RWPE1 (cell line): ENCODE measurements at regions not wholly inside any gene's neighbourhood (a gene's known extent, or its start where the extent isn't known, plus 50 kb on each side); places are given as distances from the start of the nearest gene placed in this dataset.
"Not testable (repeated sequence)": the region's sequence is repeated elsewhere in the genome, so short reads cannot be mapped to it uniquely, and the experiment has no call there.

ENCODE experiments used
- CTCF ChIA-PET: fragments of 350-600 bp; sonication (Branson Sonifier 250); formaldehyde crosslinking; extraction: SDS; loops from one replicate; lab custom pipeline; 2021; lab: Yijun Ruan, JAX
- POLR2A ChIA-PET: fragments of 400-600 bp; formaldehyde crosslinking; extraction: SDS; loops from one replicate; lab custom pipeline; 2020; ENCODE audit warnings: antibody characterized with exemption; ENCODE audit not compliant: low non-redundant PET; lab: Yijun Ruan, JAX
- DNase-seq: peaks from one replicate; pipeline ENCODE4 v3.0.0; 2012; ENCODE audit warnings: low spot score
- H3K27ac ChIP-seq: fragments of 450-650 bp; 2 replicates; pipeline ENCODE4 v1.5.1; 2017
- TF ChIP-seq, protein P1 (sequence below): fragments of 450-650 bp; conservative IDR thresholded peaks from 2 replicates; pipeline ENCODE4 v1.5.1; 2017; ENCODE audit warnings: low read depth, mild to moderate bottlenecking

GRCh38 chr4:32700838-32701237 lies 1980.7 kb downstream of the PCDH7 start:
- no peak for DNase-seq
- ChIA-PET CTCF (no interaction called here), POLR2A (no interaction called here)
- H3K27ac ChIP-seq = no peak overlapping the region
- TF ChIP-seq, protein P1, sequence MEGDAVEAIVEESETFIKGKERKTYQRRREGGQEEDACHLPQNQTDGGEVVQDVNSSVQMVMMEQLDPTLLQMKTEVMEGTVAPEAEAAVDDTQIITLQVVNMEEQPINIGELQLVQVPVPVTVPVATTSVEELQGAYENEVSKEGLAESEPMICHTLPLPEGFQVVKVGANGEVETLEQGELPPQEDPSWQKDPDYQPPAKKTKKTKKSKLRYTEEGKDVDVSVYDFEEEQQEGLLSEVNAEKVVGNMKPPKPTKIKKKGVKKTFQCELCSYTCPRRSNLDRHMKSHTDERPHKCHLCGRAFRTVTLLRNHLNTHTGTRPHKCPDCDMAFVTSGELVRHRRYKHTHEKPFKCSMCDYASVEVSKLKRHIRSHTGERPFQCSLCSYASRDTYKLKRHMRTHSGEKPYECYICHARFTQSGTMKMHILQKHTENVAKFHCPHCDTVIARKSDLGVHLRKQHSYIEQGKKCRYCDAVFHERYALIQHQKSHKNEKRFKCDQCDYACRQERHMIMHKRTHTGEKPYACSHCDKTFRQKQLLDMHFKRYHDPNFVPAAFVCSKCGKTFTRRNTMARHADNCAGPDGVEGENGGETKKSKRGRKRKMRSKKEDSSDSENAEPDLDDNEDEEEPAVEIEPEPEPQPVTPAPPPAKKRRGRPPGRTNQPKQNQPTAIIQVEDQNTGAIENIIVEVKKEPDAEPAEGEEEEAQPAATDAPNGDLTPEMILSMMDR = no peak

DNA sequence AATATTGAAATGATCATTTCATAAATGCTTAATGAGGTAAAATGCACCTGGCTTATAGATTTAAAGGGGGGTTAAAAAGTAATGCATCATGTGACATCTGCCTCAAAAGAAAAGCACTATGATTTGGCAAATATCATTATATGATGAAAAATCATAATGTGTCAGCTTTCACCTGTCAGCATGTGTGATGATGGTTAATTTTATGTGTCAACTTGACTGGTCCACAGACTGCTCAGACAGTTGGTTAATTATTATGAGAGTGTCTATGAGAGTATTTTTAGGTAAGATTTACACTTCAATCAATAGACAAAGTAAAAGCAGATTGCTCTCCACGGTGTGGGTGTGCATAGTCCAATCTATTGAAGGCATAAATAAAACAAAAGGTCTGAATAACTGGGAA lies 1986.7 kb downstream of the PCDH7 start:
- POLR2A ChIA-PET = no interaction called here
- CTCF ChIA-PET = no interaction called here
- TF ChIP-seq, protein P1 = no peak
- DNase-seq = no peak
- H3K27ac ChIP-seq = no peak overlapping the region

DNA sequence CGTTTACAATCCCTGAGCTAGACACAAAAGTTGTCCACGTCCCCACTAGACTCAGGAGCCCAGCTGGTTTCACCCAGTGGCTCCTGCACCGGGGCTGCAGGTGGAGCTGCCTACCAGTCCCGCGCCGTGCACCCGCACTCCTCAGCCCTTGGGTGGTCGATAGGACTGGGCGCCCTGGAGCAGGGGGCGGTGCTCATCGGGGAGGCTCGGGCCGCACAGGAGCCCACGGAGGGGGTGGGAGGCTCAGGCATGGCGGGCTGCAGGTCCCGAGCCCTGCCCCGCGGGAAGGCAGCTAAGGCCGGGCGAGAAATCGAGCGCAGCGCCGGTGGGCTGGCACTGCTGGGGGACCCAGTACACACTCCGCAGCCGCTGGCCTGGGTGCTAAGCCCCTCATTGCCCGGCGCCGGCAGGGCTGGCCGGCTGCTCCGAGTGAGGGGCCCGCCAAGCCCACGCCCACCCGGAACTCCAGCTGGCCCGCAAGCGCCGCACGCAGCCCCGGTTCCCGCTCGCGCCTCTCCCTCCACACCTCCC lies 1996.0 kb downstream of the PCDH7 start:
- H3K27ac ChIP-seq, CTCF ChIA-PET, POLR2A ChIA-PET, DNase-seq: not testable (repeated sequence)

DNA sequence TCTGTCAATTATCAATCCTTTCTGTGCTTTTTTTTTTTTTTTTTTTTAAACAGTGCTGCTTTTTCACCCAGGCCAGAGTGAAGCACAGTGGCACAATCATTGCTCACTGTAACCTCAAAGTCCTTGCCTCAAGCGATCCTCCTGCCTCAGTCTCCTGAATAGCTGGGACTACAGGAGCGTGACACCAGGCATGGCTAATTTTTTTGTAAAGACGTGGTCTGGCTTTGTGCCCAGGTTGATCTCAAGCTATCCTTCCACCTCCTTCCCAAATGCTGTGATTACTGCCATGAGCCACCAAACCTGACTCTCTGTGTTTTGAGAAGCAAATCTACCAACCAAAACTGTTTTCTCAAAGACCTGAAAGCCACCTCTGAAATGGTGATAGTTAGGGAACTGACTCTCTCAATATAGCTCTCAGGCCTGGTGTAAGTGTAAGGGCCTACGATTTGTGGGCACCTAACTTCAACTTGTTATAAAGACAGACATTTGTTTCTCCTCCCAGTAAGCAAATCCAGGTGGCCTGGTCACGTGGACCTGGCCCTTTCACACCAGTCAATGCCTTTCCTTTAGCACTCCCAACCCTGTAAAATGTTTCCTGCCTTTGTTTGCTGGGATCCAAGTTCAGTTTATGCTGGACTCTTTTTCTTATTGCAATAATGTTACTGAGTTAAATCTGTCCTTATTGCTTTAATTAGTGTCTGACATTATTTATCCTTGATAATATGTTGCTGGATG lies 2015.9 kb downstream of the PCDH7 start:
- H3K27ac ChIP-seq = no peak overlapping the region
- DNase-seq = no peak
- ChIA-PET CTCF (interaction anchor here (0.6 to 0.7 kb wide), 2 partner anchors 10 to 93 kb away, joined by 3 to 4 read pairs; no protein-coding TSS in a partner anchor), POLR2A (no interaction called here)
- TF ChIP-seq, protein P1 = no peak

- ChIA-PET POLR2A (no interaction called here), CTCF (no interaction called here)
- no peak overlapping the region for H3K27ac ChIP-seq
- TF ChIP-seq, protein P1 = no peak
- no peak for DNase-seq
These were observed 2024.0 kb downstream of the PCDH7 start for GRCh38 chr4:32744211-32744610.

DNA sequence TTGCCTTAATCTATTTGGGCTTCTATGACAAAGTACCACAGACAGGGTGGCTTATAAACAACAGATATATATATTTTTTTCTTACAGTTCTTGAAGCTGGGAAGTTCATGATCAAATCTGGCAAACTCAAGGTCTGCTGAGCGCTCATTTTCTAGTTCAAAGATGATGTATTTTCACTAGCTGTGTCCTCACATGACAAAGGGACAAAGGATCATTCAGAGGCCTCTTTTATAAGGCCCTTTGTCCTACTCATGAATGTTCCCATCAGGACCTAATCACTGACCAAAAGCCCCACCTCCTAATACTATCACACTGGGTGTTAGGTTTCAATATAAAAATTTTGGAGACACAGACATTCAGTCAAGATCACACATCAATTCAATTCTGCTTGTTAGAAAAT lies 2025.2 kb downstream of the PCDH7 start:
- ChIA-PET POLR2A (no interaction called here), CTCF (no interaction called here)
- TF ChIP-seq, protein P1 = no peak
- DNase-seq = no peak
- no peak overlapping the region for H3K27ac ChIP-seq

- TF ChIP-seq, protein P1 = no peak
- no peak for DNase-seq
- ChIA-PET CTCF (no interaction called here), POLR2A (no interaction called here)
- H3K27ac ChIP-seq = no peak overlapping the region
These were observed 2027.9 kb downstream of the PCDH7 start for GRCh38 chr4:32748061-32748460.
